HepG2 (cell line): ENCODE measurements at regions not wholly inside any gene's neighbourhood (a gene's known extent, or its start where the extent isn't known, plus 50 kb on each side); places are given as distances from the start of the nearest gene placed in this dataset.

Experiments used
- ATAC-seq: fragments of 200-7000 bp; cut with Tn5 transposase; 3 replicates; pipeline ENCODE4 v1.9.1; 2020; ENCODE audit warnings: mild to moderate bottlenecking, moderate library complexity
- BruUV-seq: library from RNA; stranded (reverse); fragments of 400-500 nt; replicated peaks from 2 replicates; lab custom pipeline; 2021; lab: Mats Ljungman, UMichigan
- CTCF ChIA-PET: fragments of 300-600 bp; formaldehyde crosslinking; extraction: SDS; loops from one replicate; lab custom pipeline; 2021; ENCODE audit warnings: low total read pairs, inconsistent platforms, low intra/inter-chr PET ratio; lab: Yijun Ruan, JAX
- POLR2A ChIA-PET: fragments of 350-600 bp; sonication (Branson Sonifier 250); formaldehyde crosslinking; loops from one replicate; lab custom pipeline; 2020; ENCODE audit warnings: antibody characterized with exemption, inconsistent platforms; lab: Yijun Ruan, JAX
- DNase-seq: peaks from one replicate; pipeline ENCODE4 v3.0.0-alpha.2; 2015; ENCODE audit warnings: low spot score
- FAIRE-seq: peaks from 3 replicates; lab custom pipeline; 2011; peaks lifted over from hg19 to GRCh38; lab: Jason Lieb, UNC
- H2AFZ ChIP-seq: one replicate; pipeline ENCODE4 v1.6.1; 2011; ENCODE audit warnings: low read length, inconsistent platforms
- H3K27ac ChIP-seq: fragments of 300-600 bp; 3 replicates; pipeline ENCODE4 v1.8.0; 2011; ENCODE audit warnings: mixed run types, mild to moderate bottlenecking, mixed read lengths, low read length, inconsistent platforms; ENCODE audit not compliant: insufficient read depth; ENCODE audit errors: extremely low read length
- H3K27me3 ChIP-seq, 2 experiments: fragments of 200-600 bp in 1 of 2; 2 replicates in 1 of 2; 3 replicates in 1 of 2; pipeline versions ENCODE4 v1.6.0 to v1.8.0; 2011; ENCODE audit warnings: low read length in 2 of 2, mild to moderate bottlenecking in 2 of 2, moderate library complexity in 2 of 2, inconsistent platforms in 1 of 2; ENCODE audit not compliant: insufficient read depth in 2 of 2, control insufficient read depth in 1 of 2
- H3K36me3 ChIP-seq, 2 experiments: fragments of 200-600 bp in 1 of 2; replicated peaks in 1 of 2; 2 replicates in 1 of 2; 3 replicates in 1 of 2; pipeline versions ENCODE4 v1.5.1 to v1.8.0; 2011; ENCODE audit warnings: low read length in 2 of 2, inconsistent platforms in 1 of 2; ENCODE audit not compliant: insufficient read depth in 2 of 2, control insufficient read depth in 1 of 2
- H3K4me1 ChIP-seq: 2 replicates; pipeline ENCODE4 v1.5.1; 2012; ENCODE audit warnings: low read length, inconsistent platforms; ENCODE audit not compliant: insufficient read depth
- H3K4me2 ChIP-seq: 2 replicates; pipeline ENCODE4 v1.6.0; 2011; ENCODE audit warnings: low read depth, low read length, inconsistent platforms
- H3K4me3 ChIP-seq, 3 experiments: fragments of 200-600 bp in 1 of 3; sonication (generic), shearing (Covaris generic) in 1 of 3; replicated peaks in 1 of 3; 2 replicates each; pipeline ENCODE4 v1.5.1; 2011 to 2016; ENCODE audit warnings: low read length in 3 of 3, inconsistent platforms in 2 of 3, low read depth in 2 of 3, mild to moderate bottlenecking in 2 of 3, control low read depth in 1 of 3, mixed read lengths in 1 of 3; ENCODE audit not compliant: insufficient read depth in 1 of 3
- H3K79me2 ChIP-seq: one replicate; pipeline ENCODE4 v1.6.1; 2011; ENCODE audit warnings: low read length, inconsistent platforms; ENCODE audit not compliant: insufficient read depth
- H3K9ac ChIP-seq: 2 replicates; pipeline ENCODE4 v1.6.0; 2011; ENCODE audit warnings: mild to moderate bottlenecking, low read depth, low read length, inconsistent platforms; ENCODE audit not compliant: insufficient read depth
- H3K9me3 ChIP-seq: 2 replicates; pipeline ENCODE4 v1.5.1; 2012; ENCODE audit warnings: mild to moderate bottlenecking, low read length
- H4K20me1 ChIP-seq: 2 replicates; pipeline ENCODE4 v1.6.0; 2011; ENCODE audit warnings: inconsistent platforms, mild to moderate bottlenecking, low read length, moderate library complexity; ENCODE audit not compliant: insufficient read depth
- ATAD3A ChIP-seq: sonication (generic); formaldehyde crosslinking; IDR thresholded peaks from 2 replicates; pipeline ENCODE4 v1.4.0; 2020; ENCODE audit warnings: missing genetic modification reagents
- ATF6 ChIP-seq: sonication (generic); formaldehyde crosslinking; conservative IDR thresholded peaks from 2 replicates; pipeline ENCODE4 v1.4.0; 2020; ENCODE audit warnings: missing genetic modification reagents
- CC2D1A ChIP-seq: sonication (generic); formaldehyde crosslinking; IDR thresholded peaks from 2 replicates; pipeline ENCODE4 v1.8.1; 2023; ENCODE audit warnings: mild to moderate bottlenecking, missing genetic modification reagents
- CREB3 ChIP-seq: sonication (generic); formaldehyde crosslinking; IDR thresholded peaks from 2 replicates; pipeline ENCODE4 v1.5.0; 2020; ENCODE audit warnings: missing genetic modification reagents
- CREM ChIP-seq, 2 experiments: sonication (generic) in 1 of 2; formaldehyde crosslinking in 1 of 2; IDR thresholded peaks; 2 replicates each; pipeline versions ENCODE4 v1.4.0 to v1.6.1; 2016 to 2020; ENCODE audit warnings: antibody characterized with exemption in 1 of 2, mild to moderate bottlenecking in 1 of 2, missing genetic modification reagents in 1 of 2
- ESRRA ChIP-seq: sonication (generic); formaldehyde crosslinking; IDR thresholded peaks from 2 replicates; pipeline ENCODE4 v1.5.1; 2020; ENCODE audit warnings: mild to moderate bottlenecking, low read depth, missing genetic modification reagents
- KAT7 ChIP-seq: IDR thresholded peaks from 2 replicates; pipeline ENCODE4 v1.6.1; 2018; ENCODE audit warnings: borderline replicate concordance, missing compliant biosample characterization
- KIAA2018 ChIP-seq: sonication (generic); formaldehyde crosslinking; IDR thresholded peaks from 2 replicates; pipeline ENCODE4 v1.5.0; 2020; ENCODE audit warnings: mild to moderate bottlenecking, missing genetic modification reagents, borderline replicate concordance
- NFE2 ChIP-seq: sonication (generic); formaldehyde crosslinking; IDR thresholded peaks from 2 replicates; pipeline ENCODE4 v1.4.0; 2020; ENCODE audit warnings: missing genetic modification reagents
- RFX3 ChIP-seq: IDR thresholded peaks from 2 replicates; pipeline ENCODE4 v1.6.1; 2016; ENCODE audit warnings: missing biosample characterization, missing genetic modification reagents
- SUZ12 ChIP-seq: fragments of 150-350 bp; IDR thresholded peaks from 2 replicates; pipeline ENCODE4 v1.6.1; 2014; ENCODE audit warnings: low read depth, low read length
- TAF1 ChIP-seq: sonication (generic); formaldehyde crosslinking; IDR thresholded peaks from 2 replicates; pipeline ENCODE4 v1.4.0; 2020; ENCODE audit warnings: missing genetic modification reagents
- ZBTB38 ChIP-seq: sonication (generic); formaldehyde crosslinking; IDR thresholded peaks from 2 replicates; pipeline ENCODE4 v1.5.1; 2020; ENCODE audit warnings: mild to moderate bottlenecking, missing genetic modification reagents
- ZC3H13 ChIP-seq: sonication (generic); formaldehyde crosslinking; IDR thresholded peaks from 2 replicates; pipeline ENCODE4 v1.8.1; 2023; ENCODE audit warnings: mild to moderate bottlenecking, missing genetic modification reagents, moderate library complexity
- ZC3H4 ChIP-seq: sonication (generic); formaldehyde crosslinking; IDR thresholded peaks from 2 replicates; pipeline ENCODE4 v1.4.0; 2020; ENCODE audit warnings: missing genetic modification reagents, borderline replicate concordance
- ZNF30 ChIP-seq: sonication (generic); formaldehyde crosslinking; IDR thresholded peaks from 2 replicates; pipeline ENCODE4 v1.5.0; 2020; ENCODE audit warnings: mild to moderate bottlenecking, missing genetic modification reagents
- ZNF549 ChIP-seq: sonication (generic); formaldehyde crosslinking; IDR thresholded peaks from 2 replicates; pipeline ENCODE4 v1.5.0; 2020; ENCODE audit warnings: missing genetic modification reagents
- WGBS: methylation state at CpG from one replicate; pipeline ENCODE4 v1.1.6; 2017; ENCODE audit warnings: low lambda C conversion rate; 5-methylcytosine and 5-hydroxymethylcytosine counted together
- in situ Hi-C: cut with HindIII; loops from 2 replicates; pipeline ENCODE4 v1.10.0; 2017; ENCODE audit warnings: low pct_unique_long_range_greater_than_20kb; ENCODE audit not compliant: extremely low pct_ligation_motif_present
- intact Hi-C: fragments of 100-400 bp; cut with micrococcal nuclease; formaldehyde crosslinking; loops from one replicate; pipeline ENCODE4 v1.10.0; 2022; ENCODE audit not compliant: unreplicated experiment

- in situ Hi-C loops, result no loop called here
- ATAC-seq (no peak), FAIRE-seq (no peak), DNase-seq (no peak)
- Histone ChIP-seq H3K79me2 (no peaks in the 10 kb centered on the region), H2AFZ (no peak overlapping the region), H3K4me1 (no peaks in the 10 kb centered on the region), H3K36me3 (no peaks in the 10 kb centered on the region), H3K27ac (no peak overlapping the region), H3K27me3 (no peaks in the 10 kb centered on the region), H3K9ac (no peak overlapping the region), H3K9me3 (no peaks in the 10 kb centered on the region), H3K4me2 (no peak overlapping the region), H3K4me3 (no peak overlapping the region), H4K20me1 (no peaks in the 10 kb centered on the region)
- POLR2A ChIA-PET, result no interaction called here
- WGBS, result 0% methylated on average over 2 of the region's 2 CpGs
- BruUV-seq, result no TSS peak
- CTCF ChIA-PET, result no interaction called here
- intact Hi-C loops, result no loop called here
- no peak for TF ChIP-seq TAF1 (CRISPR knock-in tag)
- no peak for TF ChIP-seq ATF6
- no peak for TF ChIP-seq KIAA2018 (CRISPR knock-in tag)
- no peak for TF ChIP-seq ZC3H4 (CRISPR knock-in tag)
- TF ChIP-seq ZBTB38 (CRISPR knock-in tag), result no peak
- no peak for TF ChIP-seq ESRRA (CRISPR knock-in tag)
- no peak for TF ChIP-seq NFE2 (CRISPR knock-in tag)
- TF ChIP-seq ZC3H13 (CRISPR knock-in tag), result no peak
- TF ChIP-seq CREB3 (CRISPR knock-in tag), result no peak
- TF ChIP-seq ZNF30 (CRISPR knock-in tag), result no peak
- TF ChIP-seq RFX3 (CRISPR knock-in tag), result no peak
- TF ChIP-seq SUZ12, result no peak
- TF ChIP-seq CC2D1A, result no peak
- TF ChIP-seq KAT7 (CRISPR knock-in tag), result no peak
- no peak for TF ChIP-seq ZNF549 (CRISPR knock-in tag)
- no peak for TF ChIP-seq CREM (IDR thresholded peaks at IDR 0.05)
- TF ChIP-seq CREM (CRISPR knock-in tag; IDR thresholded peaks at IDR 0.05), result no peak
- TF ChIP-seq ATAD3A (CRISPR knock-in tag), result no peak
Measured at GRCh38 chr7:79787096-79787495, 333.6 kb upstream of the MAGI2 start.
